ENCODE measurements at regions not wholly inside any gene's neighbourhood (a gene's known extent, or its start where the extent isn't known, plus 50 kb on each side); places are given as distances from the start of the nearest gene placed in this dataset.

DNA sequence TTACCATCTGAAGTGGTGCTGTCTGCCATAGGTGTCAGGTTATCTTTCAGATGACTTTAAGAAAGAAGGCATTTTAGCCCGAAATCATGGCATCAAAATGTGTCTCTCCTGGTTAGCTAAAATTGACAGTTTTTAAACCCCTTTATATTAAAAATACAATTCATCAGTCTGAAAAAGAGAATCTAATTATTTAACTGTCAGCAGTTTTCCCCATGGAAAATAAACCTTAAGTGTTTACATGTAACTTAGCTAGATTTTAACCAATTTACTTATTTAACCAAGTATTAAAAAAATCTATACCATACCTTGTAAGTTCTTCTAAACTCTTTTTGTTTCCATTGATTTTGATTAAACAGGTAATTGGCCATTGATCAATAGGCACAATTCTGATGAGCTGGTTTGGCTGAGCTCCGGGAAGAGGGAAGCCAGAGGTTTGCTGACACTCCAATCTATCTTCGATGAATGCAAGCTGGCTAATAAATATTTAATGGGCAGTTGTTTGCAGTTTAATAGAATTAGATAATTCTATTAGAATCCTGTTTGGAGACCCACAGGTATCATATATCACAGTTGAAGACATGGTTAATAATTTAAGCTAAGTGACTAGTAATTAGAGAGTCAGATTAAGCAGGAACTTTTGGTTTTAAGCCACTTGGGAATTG, 114.0 kb downstream of the MAT2B start:
- no peak overlapping the region for H3K4me2 ChIP-seq
- no peaks in the 10 kb centered on the region for H3K36me3 ChIP-seq
- H3K9me3 ChIP-seq: no peaks in the 10 kb centered on the region
- H4K20me1 ChIP-seq: no peaks in the 10 kb centered on the region
- no peak overlapping the region for H3K9ac ChIP-seq
- no peak for TF ChIP-seq Cebpa-rat (IDR thresholded peaks at IDR 0.05)
- H3K27ac ChIP-seq: no peak overlapping the region
- no peaks in the 10 kb centered on the region for H3K4me1 ChIP-seq
- no peak overlapping the region for H3K4me3 ChIP-seq
- H3K27me3 ChIP-seq: no peaks in the 10 kb centered on the region

DNA sequence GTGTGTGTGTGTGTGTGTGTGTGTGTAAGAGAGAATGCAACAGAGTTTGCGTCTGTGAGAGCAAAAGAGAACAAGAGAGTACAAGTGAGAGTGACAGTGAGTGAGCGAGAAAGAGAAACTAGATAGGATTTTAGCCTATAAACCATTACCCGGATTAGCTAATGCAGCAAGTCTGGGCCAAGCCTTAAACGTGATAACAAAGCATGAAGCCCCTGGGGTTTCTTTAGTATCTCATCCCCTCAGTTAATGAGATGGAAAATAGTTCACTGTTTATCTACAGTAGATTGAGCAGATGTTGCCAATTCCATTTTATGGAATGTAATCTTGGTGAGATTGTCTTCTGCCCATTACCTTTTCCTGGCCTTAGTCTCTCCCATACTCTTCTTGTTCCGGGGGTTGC, 114.5 kb downstream of the MAT2B start:
- no peak overlapping the region for H3K9ac ChIP-seq
- no peaks in the 10 kb centered on the region for H3K4me1 ChIP-seq
- no peaks in the 10 kb centered on the region for H3K9me3 ChIP-seq
- H3K27me3 ChIP-seq: no peaks in the 10 kb centered on the region
- no peak overlapping the region for H3K4me2 ChIP-seq
- TF ChIP-seq Cebpa-rat (IDR thresholded peaks at IDR 0.05): no peak
- H3K36me3 ChIP-seq: no peaks in the 10 kb centered on the region
- no peak overlapping the region for H3K4me3 ChIP-seq
- no peaks in the 10 kb centered on the region for H4K20me1 ChIP-seq
- no peak overlapping the region for H3K27ac ChIP-seq

DNA sequence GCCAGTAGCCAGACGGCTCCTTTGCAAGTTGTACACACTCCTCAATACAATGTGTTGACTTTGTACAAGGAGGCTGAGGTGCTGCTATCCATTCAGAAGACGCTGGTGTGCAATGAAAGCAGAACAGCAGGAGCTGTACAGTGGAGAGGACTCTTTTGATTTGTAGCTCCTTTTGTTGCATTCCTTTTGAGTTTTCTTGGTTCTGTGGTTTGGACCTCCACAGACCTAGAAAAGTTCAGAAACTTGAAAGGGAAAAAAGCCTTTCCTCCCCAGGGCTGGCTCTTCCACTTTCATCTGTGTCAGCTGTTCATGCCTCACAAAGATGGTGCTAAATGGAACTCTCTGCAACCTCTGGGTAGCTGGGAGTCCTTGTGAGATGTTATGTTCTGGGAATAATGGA, 117.4 kb downstream of the MAT2B start:
- Histone ChIP-seq H3K9ac (no peak overlapping the region), H3K9me3 (no peaks in the 10 kb centered on the region), H3K27me3 (no peaks in the 10 kb centered on the region), H3K27ac (no peak overlapping the region), H3K4me1 (no peaks in the 10 kb centered on the region), H3K36me3 (no peaks in the 10 kb centered on the region), H3K4me2 (no peak overlapping the region), H3K4me3 (no peak overlapping the region), H4K20me1 (no peaks in the 10 kb centered on the region)
- TF ChIP-seq Cebpa-rat (IDR thresholded peaks at IDR 0.05): no peak

DNA sequence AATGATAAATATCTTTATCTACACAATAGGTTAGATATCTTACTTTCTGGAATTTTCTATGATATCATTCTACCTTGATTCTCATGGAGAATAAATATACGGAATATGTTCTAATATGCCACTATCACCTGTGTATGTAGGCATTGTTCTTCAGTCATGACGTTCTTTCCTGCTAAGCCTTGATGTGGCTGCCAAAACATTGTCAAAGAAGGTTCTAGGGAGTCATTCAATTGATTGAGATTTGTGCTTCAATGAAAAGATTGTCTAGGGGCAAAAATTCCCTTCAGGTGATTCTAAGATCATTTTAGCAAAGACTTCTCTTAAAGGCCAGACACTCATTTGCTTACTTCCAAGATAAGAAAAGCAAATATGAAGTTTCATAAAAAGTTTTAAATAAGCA, 118.1 kb downstream of the MAT2B start:
- H3K4me2 ChIP-seq: no peak overlapping the region
- no peaks in the 10 kb centered on the region for H3K27me3 ChIP-seq
- H3K4me3 ChIP-seq: no peak overlapping the region
- no peak overlapping the region for H3K9ac ChIP-seq
- no peaks in the 10 kb centered on the region for H4K20me1 ChIP-seq
- no peaks in the 10 kb centered on the region for H3K9me3 ChIP-seq
- TF ChIP-seq Cebpa-rat (IDR thresholded peaks at IDR 0.05): no peak
- H3K36me3 ChIP-seq: no peaks in the 10 kb centered on the region
- no peak overlapping the region for H3K27ac ChIP-seq
- no peaks in the 10 kb centered on the region for H3K4me1 ChIP-seq

DNA sequence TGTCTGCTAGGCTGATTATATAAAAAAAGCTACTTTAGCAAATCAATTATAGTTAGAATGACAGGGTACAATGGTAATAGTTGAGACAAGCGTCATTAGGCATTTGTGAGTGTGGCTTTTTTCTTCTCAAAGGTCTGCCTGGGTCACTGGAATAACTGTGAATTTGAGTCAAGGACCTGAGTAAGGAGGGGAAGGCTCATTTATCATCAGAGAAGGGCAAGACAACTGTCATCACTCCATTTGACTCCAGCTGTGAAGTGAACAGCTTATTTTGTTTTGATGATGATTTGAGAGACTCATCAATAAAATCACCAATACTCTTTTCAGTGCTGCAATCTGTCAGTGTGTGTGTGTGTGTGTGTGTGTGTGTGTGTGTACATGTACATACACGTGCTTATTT, 118.6 kb downstream of the MAT2B start:
- no peak for TF ChIP-seq Cebpa-rat (IDR thresholded peaks at IDR 0.05)
- no peak overlapping the region for H3K27ac ChIP-seq

DNA sequence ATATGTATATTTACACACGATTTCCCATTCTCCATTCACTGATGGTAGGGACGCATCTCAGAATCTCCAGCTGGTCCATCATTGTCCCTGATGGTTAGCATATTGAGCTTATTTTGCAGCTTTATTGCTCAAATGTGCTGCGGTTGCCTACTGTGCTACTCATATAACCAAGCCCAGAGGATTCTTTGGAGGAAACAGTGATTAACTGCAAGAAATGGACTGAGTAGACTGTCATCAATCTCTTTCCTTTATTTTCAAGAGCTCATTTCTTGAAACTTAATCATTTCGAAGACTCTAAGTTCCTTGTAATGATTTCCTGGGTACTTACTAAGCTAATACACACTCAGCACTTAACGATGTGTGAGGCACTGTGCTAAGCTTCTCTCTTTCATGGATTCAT, 119.0 kb downstream of the MAT2B start:
- Histone ChIP-seq H4K20me1 (no peaks in the 10 kb centered on the region), H3K4me1 (no peaks in the 10 kb centered on the region), H3K27me3 (no peaks in the 10 kb centered on the region), H3K9ac (no peak overlapping the region), H3K4me2 (no peak overlapping the region), H3K36me3 (no peaks in the 10 kb centered on the region), H3K9me3 (no peaks in the 10 kb centered on the region), H3K27ac (no peak overlapping the region), H3K4me3 (no peak overlapping the region)
- TF ChIP-seq Cebpa-rat (IDR thresholded peaks at IDR 0.05): no peak

More for the DNA sequence above, 118.6 kb downstream of the MAT2B start:
- no peaks in the 10 kb centered on the region for H3K9me3 ChIP-seq
- H3K27me3 ChIP-seq: no peaks in the 10 kb centered on the region
- no peaks in the 10 kb centered on the region for H3K36me3 ChIP-seq
- H3K4me1 ChIP-seq: no peaks in the 10 kb centered on the region
- H4K20me1 ChIP-seq: no peaks in the 10 kb centered on the region
- H3K4me3 ChIP-seq: no peak overlapping the region
- no peak overlapping the region for H3K9ac ChIP-seq
- H3K4me2 ChIP-seq: no peak overlapping the region

DNA sequence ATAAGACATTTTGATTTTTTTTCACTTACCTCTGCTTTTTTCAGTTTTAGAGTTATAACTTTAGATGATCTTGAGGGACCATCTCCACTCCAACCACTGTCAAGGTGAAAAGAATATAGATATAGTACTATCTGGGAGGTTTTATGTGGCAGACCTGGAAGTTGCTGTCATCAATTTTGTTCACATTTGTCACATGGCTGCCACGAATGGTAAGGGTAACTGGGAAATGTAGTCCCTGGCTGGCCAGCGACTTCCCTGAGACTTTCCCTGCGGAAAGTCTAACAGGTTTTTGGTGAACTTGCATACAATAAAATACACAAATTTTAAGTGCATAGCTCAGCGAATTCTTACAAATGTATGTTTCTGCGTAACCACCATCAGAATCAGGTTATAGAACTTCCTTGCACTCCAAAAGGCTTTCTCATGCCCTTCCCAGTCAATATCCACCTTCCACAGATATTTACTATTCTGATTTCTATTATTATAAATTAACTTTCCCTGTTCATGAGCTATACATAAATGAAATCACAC, 121.5 kb downstream of the MAT2B start:
- Histone ChIP-seq H3K4me2 (no peak overlapping the region), H3K4me1 (no peaks in the 10 kb centered on the region), H3K9me3 (no peaks in the 10 kb centered on the region), H3K9ac (no peak overlapping the region), H3K4me3 (no peak overlapping the region), H3K27ac (no peak overlapping the region), H3K36me3 (no peaks in the 10 kb centered on the region), H3K27me3 (no peaks in the 10 kb centered on the region), H4K20me1 (no peaks in the 10 kb centered on the region)
- no peak for TF ChIP-seq Cebpa-rat (IDR thresholded peaks at IDR 0.05)

DNA sequence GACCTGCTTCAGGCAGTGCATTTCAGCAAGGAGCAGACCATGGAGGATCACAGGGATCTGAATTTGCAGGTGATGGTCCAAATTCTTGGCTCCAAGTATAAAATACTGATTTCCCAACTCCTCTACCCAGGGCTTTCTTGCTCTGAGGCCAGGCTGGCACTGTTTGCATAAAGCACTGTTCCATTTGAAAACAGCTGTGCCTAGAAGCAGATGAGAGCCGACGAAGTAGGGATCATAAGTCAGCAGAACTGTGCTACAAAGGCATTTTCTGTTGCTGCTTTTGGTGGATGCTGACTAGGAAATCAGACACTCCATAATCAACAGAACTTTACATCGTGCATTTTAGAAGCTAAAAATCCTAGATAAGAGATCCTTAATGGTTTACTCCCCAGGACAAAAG, 126.4 kb downstream of the MAT2B start:
- H4K20me1 ChIP-seq: no peaks in the 10 kb centered on the region
- H3K4me2 ChIP-seq: no peak overlapping the region
- no peak overlapping the region for H3K27ac ChIP-seq
- H3K9ac ChIP-seq: no peak overlapping the region
- H3K4me1 ChIP-seq: no peaks in the 10 kb centered on the region
- H3K9me3 ChIP-seq: no peaks in the 10 kb centered on the region
- H3K4me3 ChIP-seq: no peak overlapping the region
- H3K36me3 ChIP-seq: no peaks in the 10 kb centered on the region
- no peaks in the 10 kb centered on the region for H3K27me3 ChIP-seq
- TF ChIP-seq Cebpa-rat (IDR thresholded peaks at IDR 0.05): no peak

DNA sequence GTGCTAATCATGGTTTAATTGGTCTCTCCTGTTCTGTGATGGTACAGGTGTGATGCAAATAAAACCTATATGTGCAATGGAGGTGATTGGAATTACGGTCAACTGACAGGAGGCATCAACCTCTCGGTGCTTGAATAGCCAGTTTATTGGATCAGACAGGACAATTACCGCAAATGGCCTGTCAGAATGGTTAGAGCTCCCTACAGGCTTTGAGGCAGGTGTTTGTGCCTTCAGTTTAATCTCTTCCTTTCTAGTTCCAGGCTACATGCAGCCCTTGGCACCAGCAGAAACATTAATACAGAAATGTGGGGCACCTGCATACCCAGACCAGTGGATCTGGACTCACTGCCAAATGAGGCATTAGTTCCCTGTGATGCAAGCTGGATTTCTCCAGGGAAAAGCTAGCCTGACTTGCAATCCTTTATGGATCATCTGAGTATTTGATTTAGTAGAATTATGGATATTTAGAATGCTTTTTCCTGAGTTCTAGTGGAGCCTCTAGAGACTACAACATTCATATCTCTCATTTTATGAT, 128.6 kb downstream of the MAT2B start:
- Histone ChIP-seq H3K4me1 (no peaks in the 10 kb centered on the region), H3K9me3 (no peaks in the 10 kb centered on the region), H3K9ac (no peak overlapping the region), H3K27ac (no peak overlapping the region), H3K4me3 (no peak overlapping the region), H4K20me1 (no peaks in the 10 kb centered on the region), H3K4me2 (no peak overlapping the region), H3K27me3 (no peaks in the 10 kb centered on the region), H3K36me3 (no peaks in the 10 kb centered on the region)
- TF ChIP-seq Cebpa-rat (IDR thresholded peaks at IDR 0.05): no peak

DNA sequence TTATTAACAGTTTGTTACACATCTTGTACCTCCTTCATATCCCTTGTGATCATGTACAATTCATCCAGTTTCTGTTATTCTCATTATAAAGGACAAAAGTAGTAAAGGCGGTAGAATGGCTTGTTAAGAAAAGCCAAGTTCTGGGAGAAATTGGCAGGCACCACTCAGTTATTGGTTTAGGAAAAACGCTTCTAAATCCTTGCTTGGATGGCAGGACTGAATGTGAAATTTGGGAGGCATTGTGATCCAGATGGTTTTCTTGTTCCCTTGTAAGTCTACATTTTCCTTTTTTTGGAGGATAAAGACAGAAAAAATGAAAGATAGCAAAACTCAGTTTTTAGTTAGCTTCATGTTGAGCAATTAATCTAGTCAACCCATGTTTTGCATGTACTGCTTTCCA, 130.2 kb downstream of the MAT2B start:
- Histone ChIP-seq H3K27ac (no peak overlapping the region), H3K9me3 (no peaks in the 10 kb centered on the region), H3K27me3 (no peaks in the 10 kb centered on the region), H3K9ac (no peak overlapping the region), H4K20me1 (no peaks in the 10 kb centered on the region), H3K4me1 (no peaks in the 10 kb centered on the region), H3K36me3 (no peaks in the 10 kb centered on the region), H3K4me3 (no peak overlapping the region), H3K4me2 (no peak overlapping the region)
- TF ChIP-seq Cebpa-rat (IDR thresholded peaks at IDR 0.05): no peak
